ENCODE measurements at regions not wholly inside any gene's neighbourhood (a gene's known extent, or its start where the extent isn't known, plus 50 kb on each side); places are given as distances from the start of the nearest gene placed in this dataset.
A peak's percentile ranks its signal among the peaks of the same experiment; 100 is the strongest.

DNA sequence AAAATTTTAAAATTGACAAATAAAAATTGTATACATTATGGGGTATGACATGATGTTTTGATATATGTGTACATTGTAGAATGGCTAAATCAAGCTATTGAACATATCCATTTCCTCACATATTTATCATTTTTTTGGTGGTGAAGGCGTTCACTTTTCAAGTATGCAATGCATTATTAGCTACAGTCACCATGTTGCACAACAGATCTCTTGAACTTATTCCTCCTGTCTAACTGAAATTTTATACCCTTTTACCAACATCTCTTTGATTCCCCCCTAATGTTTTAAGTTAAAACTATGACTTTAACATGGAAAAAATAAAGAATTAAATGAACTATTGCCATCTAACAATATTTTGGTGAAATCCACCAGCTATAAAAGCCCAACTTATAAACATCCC is 65.2 kb upstream of the UST start:
- TF ChIP-seq GABPA (IDR thresholded peaks at IDR 0.05; ENCODE audit: low read depth), result no peak
- no peak for TF ChIP-seq POLR2AphosphoS5 (IDR thresholded peaks at IDR 0.05; ENCODE audit: low read depth)
- TF ChIP-seq SPI1 (IDR thresholded peaks at IDR 0.05; ENCODE audit: borderline replicate concordance, low read depth), result no peak

DNA sequence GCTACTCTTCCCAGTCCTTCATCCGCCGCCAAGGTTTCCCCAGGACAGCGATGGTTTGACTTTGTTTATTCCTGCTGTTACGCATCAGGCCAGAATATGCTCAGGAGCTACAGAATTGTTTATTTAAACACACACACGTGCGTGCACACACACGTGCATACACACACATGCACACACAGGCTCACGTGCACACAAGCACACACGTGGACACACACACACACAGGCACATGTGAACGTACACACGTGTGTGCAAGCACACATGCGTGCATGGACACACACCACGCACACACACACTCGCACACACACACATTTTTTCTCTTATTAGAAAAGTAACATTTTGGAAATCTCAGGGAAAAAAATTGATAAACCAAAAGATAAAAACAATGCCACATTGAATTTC is 64.6 kb upstream of the UST start:
- DNase-seq (ENCODE audit: low read depth in 1 of 2, low spot score in 1 of 2), result no peak
- TF ChIP-seq POLR2AphosphoS5 (IDR thresholded peaks at IDR 0.05; ENCODE audit: low read depth), result no peak
- TF ChIP-seq SPI1 (IDR thresholded peaks at IDR 0.05; ENCODE audit: borderline replicate concordance, low read depth), result no peak
- TF ChIP-seq, protein P1, sequence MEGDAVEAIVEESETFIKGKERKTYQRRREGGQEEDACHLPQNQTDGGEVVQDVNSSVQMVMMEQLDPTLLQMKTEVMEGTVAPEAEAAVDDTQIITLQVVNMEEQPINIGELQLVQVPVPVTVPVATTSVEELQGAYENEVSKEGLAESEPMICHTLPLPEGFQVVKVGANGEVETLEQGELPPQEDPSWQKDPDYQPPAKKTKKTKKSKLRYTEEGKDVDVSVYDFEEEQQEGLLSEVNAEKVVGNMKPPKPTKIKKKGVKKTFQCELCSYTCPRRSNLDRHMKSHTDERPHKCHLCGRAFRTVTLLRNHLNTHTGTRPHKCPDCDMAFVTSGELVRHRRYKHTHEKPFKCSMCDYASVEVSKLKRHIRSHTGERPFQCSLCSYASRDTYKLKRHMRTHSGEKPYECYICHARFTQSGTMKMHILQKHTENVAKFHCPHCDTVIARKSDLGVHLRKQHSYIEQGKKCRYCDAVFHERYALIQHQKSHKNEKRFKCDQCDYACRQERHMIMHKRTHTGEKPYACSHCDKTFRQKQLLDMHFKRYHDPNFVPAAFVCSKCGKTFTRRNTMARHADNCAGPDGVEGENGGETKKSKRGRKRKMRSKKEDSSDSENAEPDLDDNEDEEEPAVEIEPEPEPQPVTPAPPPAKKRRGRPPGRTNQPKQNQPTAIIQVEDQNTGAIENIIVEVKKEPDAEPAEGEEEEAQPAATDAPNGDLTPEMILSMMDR (IDR thresholded peaks at IDR 0.05; ENCODE audit: insufficient read depth, low read length), result no peak
- TF ChIP-seq GABPA (IDR thresholded peaks at IDR 0.05; ENCODE audit: low read depth), result no peak
- TF ChIP-seq, protein P2, sequence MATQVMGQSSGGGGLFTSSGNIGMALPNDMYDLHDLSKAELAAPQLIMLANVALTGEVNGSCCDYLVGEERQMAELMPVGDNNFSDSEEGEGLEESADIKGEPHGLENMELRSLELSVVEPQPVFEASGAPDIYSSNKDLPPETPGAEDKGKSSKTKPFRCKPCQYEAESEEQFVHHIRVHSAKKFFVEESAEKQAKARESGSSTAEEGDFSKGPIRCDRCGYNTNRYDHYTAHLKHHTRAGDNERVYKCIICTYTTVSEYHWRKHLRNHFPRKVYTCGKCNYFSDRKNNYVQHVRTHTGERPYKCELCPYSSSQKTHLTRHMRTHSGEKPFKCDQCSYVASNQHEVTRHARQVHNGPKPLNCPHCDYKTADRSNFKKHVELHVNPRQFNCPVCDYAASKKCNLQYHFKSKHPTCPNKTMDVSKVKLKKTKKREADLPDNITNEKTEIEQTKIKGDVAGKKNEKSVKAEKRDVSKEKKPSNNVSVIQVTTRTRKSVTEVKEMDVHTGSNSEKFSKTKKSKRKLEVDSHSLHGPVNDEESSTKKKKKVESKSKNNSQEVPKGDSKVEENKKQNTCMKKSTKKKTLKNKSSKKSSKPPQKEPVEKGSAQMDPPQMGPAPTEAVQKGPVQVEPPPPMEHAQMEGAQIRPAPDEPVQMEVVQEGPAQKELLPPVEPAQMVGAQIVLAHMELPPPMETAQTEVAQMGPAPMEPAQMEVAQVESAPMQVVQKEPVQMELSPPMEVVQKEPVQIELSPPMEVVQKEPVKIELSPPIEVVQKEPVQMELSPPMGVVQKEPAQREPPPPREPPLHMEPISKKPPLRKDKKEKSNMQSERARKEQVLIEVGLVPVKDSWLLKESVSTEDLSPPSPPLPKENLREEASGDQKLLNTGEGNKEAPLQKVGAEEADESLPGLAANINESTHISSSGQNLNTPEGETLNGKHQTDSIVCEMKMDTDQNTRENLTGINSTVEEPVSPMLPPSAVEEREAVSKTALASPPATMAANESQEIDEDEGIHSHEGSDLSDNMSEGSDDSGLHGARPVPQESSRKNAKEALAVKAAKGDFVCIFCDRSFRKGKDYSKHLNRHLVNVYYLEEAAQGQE (IDR thresholded peaks at IDR 0.05; ENCODE audit: insufficient replicate concordance, low read depth), result no peak
- Histone ChIP-seq H3K27me3 (ENCODE audit: insufficient read depth, poor library complexity, severe bottlenecking) (no peaks in the 10 kb centered on the region), H3K4me3 (replicated peaks; ENCODE audit: insufficient read depth, low read length) (no peak overlapping the region), H3K27ac (replicated peaks) (peak overlapping the region; percentile 40; the same call in 1 of the 2 replicates)

More for the DNA sequence above, 65.2 kb upstream of the UST start:
- Histone ChIP-seq H3K27ac (replicated peaks) (no peak overlapping the region), H3K27me3 (ENCODE audit: insufficient read depth, poor library complexity, severe bottlenecking) (no peaks in the 10 kb centered on the region), H3K4me3 (replicated peaks; ENCODE audit: insufficient read depth, low read length) (no peak overlapping the region)
- no peak for DNase-seq (ENCODE audit: low read depth in 1 of 2, low spot score in 1 of 2)

DNA sequence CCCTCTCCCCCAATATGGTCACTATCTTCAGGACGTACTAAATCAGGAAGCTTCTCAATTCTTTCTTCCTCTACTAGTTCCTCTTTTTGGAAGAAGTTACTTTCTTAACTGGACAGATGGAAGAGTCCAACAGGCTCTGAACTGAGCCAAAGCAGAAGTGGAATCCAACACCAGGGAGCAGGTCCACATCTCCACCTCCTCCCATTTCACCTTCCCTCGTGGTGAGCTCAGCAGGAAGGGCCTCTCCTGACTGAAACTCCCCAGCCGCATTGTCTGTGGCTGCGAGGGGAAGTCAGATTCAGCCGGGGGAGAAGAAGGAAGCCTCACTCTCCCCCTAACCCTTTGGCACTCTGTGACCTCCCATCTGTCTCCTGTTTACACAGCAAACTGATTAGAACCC is 63.8 kb upstream of the UST start:
- DNase-seq (ENCODE audit: low read depth in 1 of 2, low spot score in 1 of 2), result peak; percentile 91
- peak overlapping the region; percentile 40 for H3K27ac ChIP-seq (replicated peaks)
- no peaks in the 10 kb centered on the region for H3K27me3 ChIP-seq (ENCODE audit: insufficient read depth, poor library complexity, severe bottlenecking)
- H3K4me3 ChIP-seq (replicated peaks; ENCODE audit: insufficient read depth, low read length), result no peak overlapping the region
- TF ChIP-seq SPI1 (IDR thresholded peaks at IDR 0.05; ENCODE audit: borderline replicate concordance, low read depth), result peak; percentile 93
- peak; percentile 78 for TF ChIP-seq POLR2AphosphoS5 (IDR thresholded peaks at IDR 0.05; ENCODE audit: low read depth)
- TF ChIP-seq GABPA (IDR thresholded peaks at IDR 0.05; ENCODE audit: low read depth), result no peak

DNA sequence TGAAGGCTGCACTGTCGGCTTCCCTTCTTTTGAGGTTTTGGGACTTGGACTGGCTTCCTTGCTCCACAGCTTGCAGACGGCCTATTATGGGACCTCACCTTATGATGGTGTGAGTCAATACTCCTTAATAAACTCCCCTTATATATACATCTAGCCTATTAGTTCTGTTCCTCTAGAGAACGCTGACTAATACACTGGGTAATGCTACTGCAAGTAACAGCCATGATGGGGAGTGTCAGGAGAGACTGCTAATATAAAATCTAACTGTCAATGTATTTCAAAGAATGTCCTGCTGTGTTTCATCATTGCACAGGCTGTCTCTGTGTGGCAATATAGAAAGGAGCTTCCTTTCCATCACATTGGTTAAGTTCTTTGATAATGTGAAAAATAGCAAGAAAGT is 57.7 kb upstream of the UST start:
- no peak overlapping the region for H3K4me3 ChIP-seq (replicated peaks; ENCODE audit: insufficient read depth, low read length)
- DNase-seq (ENCODE audit: low read depth in 1 of 2, low spot score in 1 of 2), result no peak
- TF ChIP-seq, protein P1 (IDR thresholded peaks at IDR 0.05; ENCODE audit: insufficient read depth, low read length), result no peak
- no peak for TF ChIP-seq POLR2AphosphoS5 (IDR thresholded peaks at IDR 0.05; ENCODE audit: low read depth)
- TF ChIP-seq SPI1 (IDR thresholded peaks at IDR 0.05; ENCODE audit: borderline replicate concordance, low read depth), result no peak
- TF ChIP-seq, protein P2 (IDR thresholded peaks at IDR 0.05; ENCODE audit: insufficient replicate concordance, low read depth), result no peak
- TF ChIP-seq GABPA (IDR thresholded peaks at IDR 0.05; ENCODE audit: low read depth), result no peak
- H3K27me3 ChIP-seq (ENCODE audit: insufficient read depth, poor library complexity, severe bottlenecking), result no peaks in the 10 kb centered on the region
- H3K27ac ChIP-seq (replicated peaks), result no peak overlapping the region
